ENCODE measurements at regions not wholly inside any gene's neighbourhood (a gene's known extent, or its start where the extent isn't known, plus 50 kb on each side); places are given as distances from the start of the nearest gene placed in this dataset.

GRCh38 chr12:46100551-46101484 is 110.4 kb upstream of the SCAF11 start:
- Histone ChIP-seq H3K4me2 (ENCODE audit: low read depth, low read length, poor library complexity, severe bottlenecking) (no peak overlapping the region), H2AFZ (ENCODE audit: low read length) (no peak overlapping the region), H3K9me3 (ENCODE audit: insufficient read depth, low read depth, low read length) (no peaks in the 10 kb centered on the region)

GRCh38 chr12:46089414-46090162 is 99.2 kb upstream of the SCAF11 start:
- H3K9me3 ChIP-seq (ENCODE audit: insufficient read depth, low read depth, low read length): peaks cover 9% of the 10 kb centered on the region
- no peaks in the 10 kb centered on the region for H4K20me1 ChIP-seq (ENCODE audit: insufficient read depth, low read length, poor library complexity, severe bottlenecking)
- no peak overlapping the region for H2AFZ ChIP-seq (ENCODE audit: low read length)
- no peaks in the 10 kb centered on the region for H3K4me1 ChIP-seq (ENCODE audit: insufficient read depth, low read length, poor library complexity, severe bottlenecking)
- no peaks in the 10 kb centered on the region for H3K36me3 ChIP-seq (ENCODE audit: insufficient read depth, low read length)
- no peak overlapping the region for H3K4me3 ChIP-seq (ENCODE audit: low read length, poor library complexity, severe bottlenecking)
- H3K9ac ChIP-seq (ENCODE audit: low read depth, low read length, poor library complexity, severe bottlenecking): no peak overlapping the region
- H3F3A ChIP-seq (ENCODE audit: low read depth): no peaks in the 10 kb centered on the region
- no peaks in the 10 kb centered on the region for H3K9me2 ChIP-seq (replicated peaks; ENCODE audit: low read depth, low read length)
- no peak overlapping the region for H3K4me2 ChIP-seq (ENCODE audit: low read depth, low read length, poor library complexity, severe bottlenecking)
- H3K27me3 ChIP-seq (ENCODE audit: insufficient read depth, low read length, poor library complexity, severe bottlenecking): no peaks in the 10 kb centered on the region
- H3K79me2 ChIP-seq (ENCODE audit: insufficient read depth, low read length): no peaks in the 10 kb centered on the region
- TF ChIP-seq CTCF (conservative IDR thresholded peaks at IDR 0.05; ENCODE audit: low read length) (no peak), EZH2phosphoT487 (IDR thresholded peaks at IDR 0.05; ENCODE audit: borderline replicate concordance) (no peak)

More at GRCh38 chr12:46100551-46101484, 110.4 kb upstream of the SCAF11 start:
- Histone ChIP-seq H4K20me1 (ENCODE audit: insufficient read depth, low read length, poor library complexity, severe bottlenecking) (no peaks in the 10 kb centered on the region), H3K4me3 (ENCODE audit: low read length, poor library complexity, severe bottlenecking) (no peak overlapping the region), H3K27me3 (ENCODE audit: insufficient read depth, low read length, poor library complexity, severe bottlenecking) (no peaks in the 10 kb centered on the region), H3K9ac (ENCODE audit: low read depth, low read length, poor library complexity, severe bottlenecking) (no peak overlapping the region), H3F3A (ENCODE audit: low read depth) (no peaks in the 10 kb centered on the region), H3K4me1 (ENCODE audit: insufficient read depth, low read length, poor library complexity, severe bottlenecking) (no peaks in the 10 kb centered on the region), H3K9me2 (replicated peaks; ENCODE audit: low read depth, low read length) (no peaks in the 10 kb centered on the region), H3K36me3 (ENCODE audit: insufficient read depth, low read length) (no peaks in the 10 kb centered on the region), H3K79me2 (ENCODE audit: insufficient read depth, low read length) (no peaks in the 10 kb centered on the region)
- no peak for TF ChIP-seq CTCF (conservative IDR thresholded peaks at IDR 0.05; ENCODE audit: low read length)

DNA sequence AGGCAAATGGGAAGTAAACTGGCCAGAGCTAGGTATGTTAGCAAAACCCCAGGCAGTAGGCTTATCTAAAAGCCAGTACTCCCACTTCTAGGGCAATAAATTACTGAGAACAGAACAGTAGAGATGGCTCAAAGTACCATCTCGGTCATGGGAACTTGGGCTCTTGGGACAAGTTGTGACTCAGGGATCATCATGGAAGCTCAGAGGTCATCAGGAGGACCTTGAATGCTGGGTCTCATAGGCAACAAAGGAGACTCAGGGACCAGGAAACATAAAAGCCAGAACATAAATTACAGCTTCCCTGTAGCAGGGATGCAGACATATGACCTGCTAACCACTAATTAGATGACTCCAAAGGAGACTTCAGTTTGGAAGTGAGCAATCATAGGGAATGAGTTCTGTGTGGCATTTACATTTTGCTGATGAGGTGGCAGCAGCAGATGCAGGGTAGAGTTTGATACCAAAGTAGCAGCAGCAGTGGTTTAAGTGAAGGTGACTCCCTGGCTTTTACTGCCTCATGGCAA is 97.6 kb upstream of the SCAF11 start:
- no peak overlapping the region for H3K4me3 ChIP-seq (ENCODE audit: low read length, poor library complexity, severe bottlenecking)
- no peak overlapping the region for H3K4me2 ChIP-seq (ENCODE audit: low read depth, low read length, poor library complexity, severe bottlenecking)
- no peak overlapping the region for H3K9ac ChIP-seq (ENCODE audit: low read depth, low read length, poor library complexity, severe bottlenecking)
- H3K9me2 ChIP-seq (replicated peaks; ENCODE audit: low read depth, low read length): no peaks in the 10 kb centered on the region
- H4K20me1 ChIP-seq (ENCODE audit: insufficient read depth, low read length, poor library complexity, severe bottlenecking): no peaks in the 10 kb centered on the region
- TF ChIP-seq CTCF (conservative IDR thresholded peaks at IDR 0.05; ENCODE audit: low read length) (no peak), EZH2phosphoT487 (IDR thresholded peaks at IDR 0.05; ENCODE audit: borderline replicate concordance) (no peak)
- H2AFZ ChIP-seq (ENCODE audit: low read length): no peak overlapping the region
- no peaks in the 10 kb centered on the region for H3K36me3 ChIP-seq (ENCODE audit: insufficient read depth, low read length)
- no peaks in the 10 kb centered on the region for H3F3A ChIP-seq (ENCODE audit: low read depth)
- H3K4me1 ChIP-seq (ENCODE audit: insufficient read depth, low read length, poor library complexity, severe bottlenecking): no peaks in the 10 kb centered on the region
- H3K79me2 ChIP-seq (ENCODE audit: insufficient read depth, low read length): no peaks in the 10 kb centered on the region
- H3K9me3 ChIP-seq (ENCODE audit: insufficient read depth, low read depth, low read length): peaks cover 15% of the 10 kb centered on the region
- H3K27me3 ChIP-seq (ENCODE audit: insufficient read depth, low read length, poor library complexity, severe bottlenecking): no peaks in the 10 kb centered on the region
